ENCODE measurements at regions not wholly inside any gene's neighbourhood (a gene's known extent, or its start where the extent isn't known, plus 50 kb on each side); places are given as distances from the start of the nearest gene placed in this dataset.

DNA sequence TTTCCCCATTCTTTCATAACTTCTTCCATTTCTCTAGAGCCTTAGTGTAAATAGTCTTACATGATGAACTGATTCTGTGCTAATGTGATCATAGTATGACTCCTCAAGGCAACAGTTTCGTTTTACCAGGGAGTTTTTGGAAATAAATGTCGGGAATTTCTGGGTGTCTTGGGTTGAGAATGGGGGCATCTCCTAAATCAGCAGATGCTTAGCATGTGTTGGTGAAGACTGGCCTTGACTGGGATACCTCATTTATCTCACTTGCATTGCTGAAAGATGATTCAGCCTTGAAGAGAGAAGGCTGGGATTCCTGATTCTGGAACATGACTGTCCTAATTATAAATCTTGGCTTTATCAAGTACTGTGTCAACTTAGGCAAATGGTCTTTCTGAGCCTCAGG, 115.7 kb upstream of the C11orf87 start (continued):
- TF ChIP-seq SAP30 (IDR thresholded peaks at IDR 0.05; ENCODE audit: insufficient read depth, insufficient replicate concordance, low read length) = no peak
- TF ChIP-seq KDM4A (IDR thresholded peaks at IDR 0.05; ENCODE audit: low read depth, low read length, severe bottlenecking) = no peak
- no peak for TF ChIP-seq RFX5 (IDR thresholded peaks at IDR 0.05; ENCODE audit: borderline replicate concordance, low read depth, low read length)
- no peak for TF ChIP-seq EZH2 (IDR thresholded peaks at IDR 0.05; ENCODE audit: low read depth, low read length, severe bottlenecking)
